MG63 (cell line): ENCODE measurements at regions not wholly inside any gene's neighbourhood (a gene's known extent, or its start where the extent isn't known, plus 50 kb on each side); places are given as distances from the start of the nearest gene placed in this dataset.

ENCODE experiments used
- DNase-seq: peaks from one replicate; pipeline ENCODE4 v3.0.0-alpha.2; 2020
- H3K27me3 ChIP-seq: fragments of 250-450 bp; sonication (Bioruptor Pico); 2 replicates; pipeline ENCODE4 v1.5.1; 2020; ENCODE audit warnings: mild to moderate bottlenecking, moderate library complexity
- H3K36me3 ChIP-seq: fragments of 250-450 bp; sonication (Bioruptor Pico); 2 replicates; pipeline ENCODE4 v1.5.1; 2020; ENCODE audit warnings: mild to moderate bottlenecking, moderate library complexity
- H3K4me3 ChIP-seq: fragments of 250-450 bp; sonication (Bioruptor Pico); 2 replicates; pipeline ENCODE4 v1.5.1; 2020; ENCODE audit warnings: mild to moderate bottlenecking, moderate library complexity
- H3K9me3 ChIP-seq: fragments of 250-450 bp; sonication (Bioruptor Pico); 2 replicates; pipeline ENCODE4 v1.5.1; 2020; ENCODE audit warnings: mild to moderate bottlenecking, moderate library complexity

DNA sequence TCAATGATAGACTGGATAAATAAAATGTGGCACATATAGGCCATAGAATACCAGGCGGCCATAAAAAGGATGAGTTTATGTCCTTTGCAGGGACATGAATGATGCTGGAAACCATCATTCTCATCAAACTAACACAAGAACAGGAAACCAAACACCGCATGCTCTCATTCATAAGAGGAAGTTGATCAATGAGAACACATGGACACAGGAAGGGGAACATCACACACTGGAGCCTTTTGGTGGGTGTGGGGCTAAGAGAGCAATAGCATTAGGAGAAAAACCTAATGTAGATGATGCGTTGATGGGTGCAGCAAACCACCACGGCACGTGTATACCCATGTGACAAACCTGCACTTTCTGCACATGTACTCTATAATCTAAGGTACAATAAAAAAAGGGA is 883.4 kb upstream of the PRMT6 start:
- no peaks in the 10 kb centered on the region for H3K27me3 ChIP-seq
- no peaks in the 10 kb centered on the region for H3K36me3 ChIP-seq
- DNase-seq, result no peak
- H3K9me3 ChIP-seq, result no peaks in the 10 kb centered on the region
- no peak overlapping the region for H3K4me3 ChIP-seq

DNA sequence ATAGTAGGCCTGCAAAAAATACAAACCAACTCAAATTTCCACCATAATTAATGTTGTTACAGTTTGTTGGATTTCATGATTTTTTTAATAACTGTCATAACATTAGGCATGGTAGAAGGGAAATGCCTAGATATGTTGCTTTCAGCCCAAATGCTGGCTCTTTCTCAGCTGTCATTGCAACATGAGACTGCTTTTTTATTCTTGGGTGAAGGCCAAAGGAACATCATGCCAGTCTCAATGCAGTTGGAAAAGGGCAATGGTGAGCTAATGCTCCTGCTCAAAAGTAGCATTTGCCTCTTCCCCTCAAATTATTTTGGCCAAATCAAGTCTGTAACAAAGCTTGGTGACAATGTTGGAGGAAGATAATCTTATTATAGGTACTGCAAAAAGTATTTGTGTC is 877.7 kb upstream of the PRMT6 start:
- Histone ChIP-seq H3K9me3 (no peaks in the 10 kb centered on the region), H3K4me3 (no peak overlapping the region), H3K27me3 (no peaks in the 10 kb centered on the region), H3K36me3 (no peaks in the 10 kb centered on the region)
- DNase-seq, result no peak

DNA sequence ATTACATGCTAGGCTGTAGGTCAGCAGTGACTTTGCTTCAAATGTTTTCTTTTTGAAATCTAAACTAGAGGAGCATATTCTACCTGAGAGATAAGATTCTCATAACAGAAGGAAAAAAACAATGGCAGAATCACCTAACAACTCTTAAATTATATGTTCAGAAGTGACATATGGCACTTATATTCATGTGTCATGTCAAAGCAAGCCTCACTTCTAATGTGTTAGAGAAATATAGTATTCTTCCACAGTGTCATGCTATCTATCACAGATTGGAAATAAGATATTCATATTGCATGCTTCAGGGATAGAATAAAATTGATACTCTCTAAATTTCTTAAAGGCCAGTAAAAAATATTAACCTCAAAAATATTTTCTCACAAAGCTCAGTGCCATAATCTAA is 874.6 kb upstream of the PRMT6 start:
- Histone ChIP-seq H3K36me3 (no peaks in the 10 kb centered on the region), H3K4me3 (no peak overlapping the region), H3K27me3 (no peaks in the 10 kb centered on the region), H3K9me3 (no peaks in the 10 kb centered on the region)
- no peak for DNase-seq

DNA sequence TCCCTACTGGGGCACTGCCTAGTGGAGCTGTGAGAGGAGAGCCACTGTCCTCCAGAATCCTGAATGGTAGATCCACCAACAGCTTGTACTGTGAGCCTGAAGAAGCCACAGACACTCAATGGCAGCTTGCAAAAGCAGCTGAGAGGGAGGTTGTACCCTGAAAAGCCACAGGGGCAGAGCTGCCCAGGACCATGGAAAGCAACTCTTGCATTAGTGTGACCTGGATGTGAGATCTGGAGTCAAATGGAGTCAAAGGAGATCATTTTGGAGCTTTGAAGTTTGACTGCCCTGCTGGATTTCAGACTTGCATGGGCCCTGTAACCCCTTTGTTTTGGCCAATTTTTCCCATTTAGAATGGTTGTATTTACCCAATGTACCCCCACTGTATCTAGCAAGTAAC is 871.4 kb upstream of the PRMT6 start:
- H3K36me3 ChIP-seq, result no peaks in the 10 kb centered on the region
- H3K9me3 ChIP-seq, result no peaks in the 10 kb centered on the region
- DNase-seq, result no peak
- H3K4me3 ChIP-seq, result no peak overlapping the region
- no peaks in the 10 kb centered on the region for H3K27me3 ChIP-seq

DNA sequence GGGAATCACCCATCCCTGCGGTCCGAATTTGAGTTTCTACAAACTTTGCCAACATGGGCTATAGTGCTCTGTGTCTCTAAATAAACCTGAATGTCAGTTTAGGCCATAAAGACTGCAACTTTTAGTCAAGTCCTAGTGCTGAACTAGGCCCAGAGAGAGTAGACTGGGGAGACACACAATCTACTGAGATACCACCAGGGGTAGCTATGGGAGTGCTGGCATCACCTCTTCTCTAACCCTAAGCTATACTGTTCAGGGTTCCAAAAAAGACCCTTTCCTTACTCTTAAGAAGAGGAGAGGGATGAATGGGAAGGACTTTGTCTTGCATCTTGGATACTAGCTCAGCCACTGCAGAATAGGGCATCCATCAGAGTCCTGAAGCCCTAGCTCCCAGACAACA is 866.7 kb upstream of the PRMT6 start:
- no peaks in the 10 kb centered on the region for H3K36me3 ChIP-seq
- H3K4me3 ChIP-seq, result no peak overlapping the region
- no peaks in the 10 kb centered on the region for H3K27me3 ChIP-seq

DNA sequence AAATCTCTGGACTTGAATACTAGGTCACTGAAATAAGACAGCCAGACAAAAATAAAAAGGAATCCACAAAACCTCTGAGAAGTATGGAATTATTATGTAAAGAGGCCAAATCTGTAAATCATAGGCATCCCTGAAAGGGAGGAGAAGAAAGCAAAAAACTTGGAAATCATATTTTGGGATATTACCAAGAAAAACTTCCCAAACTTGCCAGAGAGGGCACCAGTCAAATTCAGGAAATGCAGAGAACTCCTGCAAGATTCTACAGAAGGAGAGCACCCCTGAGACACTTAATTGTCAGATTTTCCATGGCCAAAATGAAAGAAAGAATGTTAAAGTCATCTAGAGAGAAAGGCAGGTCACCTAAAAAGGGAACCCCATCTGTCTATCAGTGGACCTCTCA is 862.3 kb upstream of the PRMT6 start:
- no peak overlapping the region for H3K4me3 ChIP-seq
- no peaks in the 10 kb centered on the region for H3K27me3 ChIP-seq
- DNase-seq, result no peak
- H3K9me3 ChIP-seq, result no peaks in the 10 kb centered on the region
- no peaks in the 10 kb centered on the region for H3K36me3 ChIP-seq

More for the DNA sequence above, 866.7 kb upstream of the PRMT6 start:
- H3K9me3 ChIP-seq, result no peaks in the 10 kb centered on the region
- DNase-seq, result no peak

DNA sequence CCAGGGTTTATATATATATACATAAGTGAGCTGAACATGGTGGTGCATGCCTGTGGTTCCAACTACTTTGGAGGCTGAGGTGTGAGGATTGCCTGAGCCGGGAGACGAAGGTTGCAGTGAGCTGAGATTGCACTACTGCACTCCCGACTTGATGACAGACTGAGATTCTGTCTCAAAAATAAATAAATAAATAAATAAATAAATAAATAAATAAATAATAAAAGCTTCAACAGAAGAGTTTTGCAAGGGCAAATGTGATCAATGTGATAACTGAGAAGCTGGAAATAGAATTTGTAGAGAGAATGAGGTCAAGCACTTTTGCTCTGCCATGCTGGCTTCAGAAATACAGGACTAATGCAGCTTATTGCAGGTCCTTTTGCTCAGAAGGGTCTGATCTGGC is 855.8 kb upstream of the PRMT6 start:
- H3K4me3 ChIP-seq, result no peak overlapping the region
- H3K9me3 ChIP-seq, result no peaks in the 10 kb centered on the region
- no peaks in the 10 kb centered on the region for H3K27me3 ChIP-seq
- H3K36me3 ChIP-seq, result no peaks in the 10 kb centered on the region
- no peak for DNase-seq

DNA sequence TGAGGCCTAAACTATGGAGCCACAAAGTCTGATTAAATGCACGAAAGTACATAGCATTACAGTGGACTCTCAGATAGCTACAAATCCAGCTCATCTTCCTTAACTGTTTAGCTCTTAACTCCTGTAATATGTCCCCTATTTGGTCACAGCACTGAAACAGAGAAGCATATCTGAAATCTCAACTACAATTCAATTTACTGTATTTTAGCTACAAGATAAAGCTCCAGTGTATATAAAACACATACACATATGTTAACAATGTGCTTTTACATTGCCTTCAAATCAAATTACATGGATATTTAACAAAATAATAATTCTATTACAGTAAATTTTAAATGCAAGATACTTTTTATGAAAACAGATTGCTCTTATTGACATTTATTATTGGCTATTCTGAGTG is 849.3 kb upstream of the PRMT6 start:
- H3K27me3 ChIP-seq, result no peaks in the 10 kb centered on the region
- no peaks in the 10 kb centered on the region for H3K9me3 ChIP-seq
- DNase-seq, result no peak
- no peak overlapping the region for H3K4me3 ChIP-seq
- no peaks in the 10 kb centered on the region for H3K36me3 ChIP-seq

DNA sequence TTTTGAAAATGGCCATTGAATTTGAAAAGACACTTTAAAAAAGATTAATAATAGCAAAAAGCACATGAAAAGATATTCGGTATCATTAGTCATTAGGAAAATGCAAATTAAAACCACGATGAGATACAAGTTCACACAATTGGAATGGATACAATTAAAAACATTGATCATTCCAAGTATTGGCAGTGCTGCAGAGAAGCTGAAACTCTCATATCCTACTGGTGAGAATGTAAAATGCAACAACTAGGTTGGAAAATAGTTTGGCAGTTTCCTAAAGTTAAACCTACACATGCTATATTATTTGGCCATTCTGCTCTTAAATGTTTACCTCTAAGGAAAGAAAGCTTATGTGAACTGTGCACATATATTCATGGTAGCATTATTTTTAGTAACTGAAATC is 838.7 kb upstream of the PRMT6 start:
- DNase-seq, result no peak
- Histone ChIP-seq H3K27me3 (no peaks in the 10 kb centered on the region), H3K4me3 (no peak overlapping the region), H3K9me3 (no peaks in the 10 kb centered on the region), H3K36me3 (no peaks in the 10 kb centered on the region)

DNA sequence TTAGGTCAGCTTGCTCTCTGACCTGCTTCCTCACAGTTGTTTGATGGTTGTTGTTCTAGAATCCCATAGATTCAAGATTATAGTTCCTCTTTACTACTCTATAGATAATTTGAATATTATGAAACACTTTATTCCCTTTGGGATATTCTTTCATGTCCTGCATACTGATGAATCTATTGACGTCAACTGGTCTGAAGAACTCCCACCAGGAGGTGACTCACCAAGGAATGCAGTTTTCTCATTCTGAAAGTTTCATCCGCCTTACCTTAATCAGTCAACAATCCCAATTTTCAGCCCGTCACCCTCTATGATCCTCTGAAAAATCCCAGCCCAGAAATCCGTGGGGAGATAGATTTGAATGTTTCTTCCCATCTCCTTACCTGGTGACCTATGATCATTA is 834.1 kb upstream of the PRMT6 start:
- DNase-seq, result no peak
- Histone ChIP-seq H3K36me3 (no peaks in the 10 kb centered on the region), H3K27me3 (no peaks in the 10 kb centered on the region), H3K4me3 (no peak overlapping the region), H3K9me3 (no peaks in the 10 kb centered on the region)

DNA sequence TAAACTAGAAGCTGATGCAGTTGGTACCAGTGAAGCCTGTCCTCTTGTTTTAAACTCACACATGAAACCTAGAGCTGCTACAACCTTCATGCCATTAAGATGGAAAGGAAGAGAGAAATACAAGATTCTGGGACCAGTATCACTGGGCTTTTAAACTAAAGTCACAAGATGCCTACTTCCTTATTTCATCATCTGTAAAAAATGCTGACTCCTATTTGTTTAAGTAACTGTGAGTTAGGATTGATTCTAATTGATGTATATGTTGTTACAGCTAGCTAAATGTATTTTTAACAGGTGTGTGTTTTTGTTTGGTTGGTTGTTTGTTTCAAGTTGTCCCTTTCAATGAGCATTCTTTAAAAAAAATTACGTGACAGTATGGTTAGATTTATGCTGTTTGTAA is 833.3 kb upstream of the PRMT6 start:
- DNase-seq, result no peak
- Histone ChIP-seq H3K9me3 (no peaks in the 10 kb centered on the region), H3K4me3 (no peak overlapping the region), H3K27me3 (no peaks in the 10 kb centered on the region), H3K36me3 (no peaks in the 10 kb centered on the region)

DNA sequence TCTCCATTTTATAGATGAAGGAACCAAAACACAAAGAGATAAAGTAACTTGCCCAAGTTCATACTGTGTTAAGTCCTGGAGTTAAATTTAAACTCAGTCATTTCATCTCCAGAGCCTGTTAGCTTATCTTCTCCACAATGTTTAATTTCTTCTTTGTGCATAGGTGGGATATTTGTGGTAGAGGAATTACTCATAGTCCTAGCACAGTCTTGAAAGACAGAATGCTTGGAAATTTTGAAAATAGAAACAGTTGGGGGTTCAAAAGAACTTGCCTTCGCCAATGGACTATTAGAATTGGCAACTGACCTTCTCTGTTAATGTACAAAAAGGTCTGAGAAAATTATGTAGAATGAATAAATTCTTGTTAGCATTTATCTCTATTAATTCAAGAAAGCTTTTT is 832.0 kb upstream of the PRMT6 start:
- H3K27me3 ChIP-seq, result no peaks in the 10 kb centered on the region
- DNase-seq, result no peak
- H3K9me3 ChIP-seq, result no peaks in the 10 kb centered on the region
- no peaks in the 10 kb centered on the region for H3K36me3 ChIP-seq
- no peak overlapping the region for H3K4me3 ChIP-seq

DNA sequence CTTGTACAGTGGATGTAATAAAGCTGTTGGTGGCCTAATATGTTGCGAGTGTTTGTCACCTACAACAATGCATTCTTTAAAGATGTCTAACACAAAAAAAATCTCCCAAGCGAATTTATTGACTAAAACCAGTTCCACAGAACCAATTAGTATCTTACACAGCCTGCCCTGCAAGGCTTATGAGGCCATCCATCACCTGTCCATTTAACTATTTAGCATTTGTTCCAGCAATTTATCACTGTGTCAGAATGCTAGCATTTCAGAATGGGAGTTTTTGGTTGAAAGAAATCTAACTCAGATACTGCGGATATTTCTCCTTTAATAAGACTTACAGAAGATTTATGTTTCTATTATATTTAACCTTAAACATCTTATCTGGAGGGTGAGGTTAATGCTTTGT is 831.1 kb upstream of the PRMT6 start:
- no peak for DNase-seq
- H3K9me3 ChIP-seq, result no peaks in the 10 kb centered on the region
- no peaks in the 10 kb centered on the region for H3K36me3 ChIP-seq
- no peaks in the 10 kb centered on the region for H3K27me3 ChIP-seq
- H3K4me3 ChIP-seq, result no peak overlapping the region

DNA sequence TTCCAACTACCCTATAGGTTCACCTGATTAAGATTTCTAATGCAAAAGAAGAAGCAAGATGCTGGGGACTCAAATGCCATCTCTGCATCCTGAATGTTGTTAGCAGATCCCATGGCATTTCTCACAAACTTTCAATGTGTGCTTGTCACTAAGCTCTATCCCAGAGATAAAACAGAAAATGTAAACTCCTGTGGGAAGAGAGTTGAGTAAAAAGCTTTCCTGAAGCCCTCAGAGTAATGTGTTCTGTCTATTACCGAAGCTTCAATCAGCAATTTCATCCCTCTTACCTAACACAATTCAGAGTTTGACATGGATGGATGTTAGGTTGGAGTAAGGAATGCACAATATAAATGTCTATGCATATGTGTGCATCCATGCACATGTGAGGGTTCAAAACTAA is 829.9 kb upstream of the PRMT6 start:
- Histone ChIP-seq H3K27me3 (no peaks in the 10 kb centered on the region), H3K36me3 (no peaks in the 10 kb centered on the region), H3K4me3 (no peak overlapping the region), H3K9me3 (no peaks in the 10 kb centered on the region)
- no peak for DNase-seq

DNA sequence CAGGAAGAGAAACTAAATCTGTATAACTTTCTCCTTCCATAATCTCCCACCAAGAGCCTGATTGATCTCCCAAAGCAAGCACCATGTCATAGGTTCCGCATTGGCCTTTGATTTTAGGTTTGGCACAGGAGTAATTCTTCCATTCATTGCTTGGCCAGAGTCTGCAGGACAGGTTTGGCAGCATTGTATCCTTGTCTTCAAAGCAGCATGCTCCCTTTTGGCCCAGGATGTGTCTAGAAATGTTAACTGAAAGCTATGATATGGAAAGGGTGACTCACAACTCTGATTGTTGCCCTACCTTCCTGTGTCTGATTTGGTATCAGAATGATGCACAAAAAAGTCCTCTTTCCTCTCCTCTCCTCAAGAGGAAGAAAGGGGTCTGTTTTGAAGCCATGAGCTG is 824.3 kb upstream of the PRMT6 start:
- Histone ChIP-seq H3K9me3 (no peaks in the 10 kb centered on the region), H3K27me3 (no peaks in the 10 kb centered on the region), H3K4me3 (no peak overlapping the region), H3K36me3 (no peaks in the 10 kb centered on the region)
- no peak for DNase-seq

DNA sequence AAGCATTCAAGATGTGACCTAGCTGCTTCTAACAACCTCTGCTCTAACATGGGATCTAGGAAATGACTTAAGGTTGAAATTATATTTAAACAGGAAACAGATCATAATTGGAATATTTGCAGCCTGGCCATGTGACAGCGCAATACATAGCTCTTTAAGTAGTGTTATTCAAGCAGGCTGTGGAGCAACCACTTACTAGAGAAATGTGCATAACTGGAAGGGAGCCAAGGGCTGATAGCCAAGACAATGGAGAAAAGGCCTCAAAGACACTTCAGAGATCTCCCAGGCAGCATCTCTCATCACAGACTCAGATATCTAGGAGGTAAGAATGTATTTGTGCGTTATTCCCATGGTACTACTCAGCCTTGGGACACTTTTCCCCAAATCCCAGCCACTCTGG is 823.0 kb upstream of the PRMT6 start:
- Histone ChIP-seq H3K9me3 (no peaks in the 10 kb centered on the region), H3K36me3 (no peaks in the 10 kb centered on the region), H3K4me3 (no peak overlapping the region), H3K27me3 (no peaks in the 10 kb centered on the region)
- DNase-seq, result no peak

DNA sequence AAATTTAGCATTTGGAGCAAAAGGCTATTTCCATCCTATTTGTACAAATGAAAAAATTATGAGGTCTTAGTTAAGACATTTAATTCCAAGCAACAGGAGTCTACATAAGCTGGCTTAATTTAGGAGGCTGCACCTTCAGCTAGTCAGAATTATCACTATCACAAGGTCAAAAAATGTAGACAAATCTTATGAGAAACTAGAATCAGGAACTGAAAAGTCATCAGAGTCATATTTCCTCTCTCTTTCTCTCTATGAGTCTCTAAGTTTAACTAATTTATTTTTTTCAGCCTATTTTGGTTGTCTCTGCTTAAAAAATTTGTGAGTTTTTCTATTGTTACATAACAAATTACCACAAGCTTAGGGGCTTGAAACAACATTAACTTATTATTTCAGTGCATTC is 807.1 kb upstream of the PRMT6 start:
- no peak overlapping the region for H3K4me3 ChIP-seq
- no peaks in the 10 kb centered on the region for H3K27me3 ChIP-seq
- H3K9me3 ChIP-seq, result no peaks in the 10 kb centered on the region
- H3K36me3 ChIP-seq, result no peaks in the 10 kb centered on the region
- DNase-seq, result no peak

DNA sequence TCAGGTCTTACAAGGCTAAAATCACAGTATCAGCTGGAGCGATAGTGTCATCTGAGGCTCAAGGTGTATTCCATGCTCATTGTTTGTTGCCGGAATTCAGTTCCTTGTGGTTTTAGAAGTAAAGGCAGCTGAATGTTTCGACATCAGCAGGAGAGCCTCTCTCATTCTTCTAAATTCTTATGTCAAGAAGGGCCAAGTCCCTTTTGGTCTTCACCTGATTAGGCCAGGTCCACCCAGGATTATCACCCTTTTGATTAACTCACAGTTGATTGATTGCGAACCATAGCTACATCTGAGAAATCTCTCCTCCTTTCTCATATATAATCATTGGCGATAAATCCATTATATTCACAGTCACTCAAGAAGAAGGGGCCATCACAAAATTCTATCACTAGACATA is 806.7 kb upstream of the PRMT6 start:
- H3K4me3 ChIP-seq, result no peak overlapping the region
- DNase-seq, result no peak
- H3K9me3 ChIP-seq, result no peaks in the 10 kb centered on the region
- no peaks in the 10 kb centered on the region for H3K27me3 ChIP-seq
- no peaks in the 10 kb centered on the region for H3K36me3 ChIP-seq

DNA sequence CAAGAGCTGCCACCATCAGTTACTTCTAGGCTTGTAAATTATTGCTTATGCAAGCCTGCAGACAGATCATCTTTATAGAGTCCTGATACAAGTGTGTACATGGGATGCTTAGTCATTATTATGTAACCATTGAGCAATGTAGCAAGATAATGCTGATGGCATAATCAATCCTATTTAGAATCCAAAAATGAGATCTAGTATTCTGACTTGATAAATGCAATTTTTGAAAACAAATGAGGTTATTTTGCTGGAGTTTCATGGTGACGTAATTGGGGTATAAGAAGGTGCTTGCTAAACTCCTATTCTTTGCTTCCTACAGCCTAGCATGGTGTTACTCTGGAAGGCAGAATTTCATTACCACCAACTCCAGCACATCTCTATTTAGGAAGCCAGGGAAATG is 801.7 kb upstream of the PRMT6 start:
- Histone ChIP-seq H3K9me3 (no peaks in the 10 kb centered on the region), H3K27me3 (no peaks in the 10 kb centered on the region), H3K4me3 (no peak overlapping the region), H3K36me3 (no peaks in the 10 kb centered on the region)
- DNase-seq, result no peak
